ENCODE measurements at regions not wholly inside any gene's neighbourhood (a gene's known extent, or its start where the extent isn't known, plus 50 kb on each side); places are given as distances from the start of the nearest gene placed in this dataset.
A peak's percentile ranks its signal among the peaks of the same experiment; 100 is the strongest.

GRCh38 chr2:138430181-138430580, 71.4 kb upstream of the SPOPL start:
- TF ChIP-seq, protein P1, sequence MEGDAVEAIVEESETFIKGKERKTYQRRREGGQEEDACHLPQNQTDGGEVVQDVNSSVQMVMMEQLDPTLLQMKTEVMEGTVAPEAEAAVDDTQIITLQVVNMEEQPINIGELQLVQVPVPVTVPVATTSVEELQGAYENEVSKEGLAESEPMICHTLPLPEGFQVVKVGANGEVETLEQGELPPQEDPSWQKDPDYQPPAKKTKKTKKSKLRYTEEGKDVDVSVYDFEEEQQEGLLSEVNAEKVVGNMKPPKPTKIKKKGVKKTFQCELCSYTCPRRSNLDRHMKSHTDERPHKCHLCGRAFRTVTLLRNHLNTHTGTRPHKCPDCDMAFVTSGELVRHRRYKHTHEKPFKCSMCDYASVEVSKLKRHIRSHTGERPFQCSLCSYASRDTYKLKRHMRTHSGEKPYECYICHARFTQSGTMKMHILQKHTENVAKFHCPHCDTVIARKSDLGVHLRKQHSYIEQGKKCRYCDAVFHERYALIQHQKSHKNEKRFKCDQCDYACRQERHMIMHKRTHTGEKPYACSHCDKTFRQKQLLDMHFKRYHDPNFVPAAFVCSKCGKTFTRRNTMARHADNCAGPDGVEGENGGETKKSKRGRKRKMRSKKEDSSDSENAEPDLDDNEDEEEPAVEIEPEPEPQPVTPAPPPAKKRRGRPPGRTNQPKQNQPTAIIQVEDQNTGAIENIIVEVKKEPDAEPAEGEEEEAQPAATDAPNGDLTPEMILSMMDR (conservative IDR thresholded peaks at IDR 0.05; ENCODE audit: low read length), result no peak
- DNase-seq (ENCODE audit: low read depth), result no peak
- H3K4me3 ChIP-seq (ENCODE audit: low read length), result no peak overlapping the region

GRCh38 chr2:138432971-138433370, 68.6 kb upstream of the SPOPL start:
- peak; percentile 13 for DNase-seq (ENCODE audit: low read depth)
- H3K4me3 ChIP-seq (ENCODE audit: low read length), result no peak overlapping the region
- TF ChIP-seq, protein P1 (conservative IDR thresholded peaks at IDR 0.05; ENCODE audit: low read length), result no peak

- TF ChIP-seq, protein P1 (conservative IDR thresholded peaks at IDR 0.05; ENCODE audit: low read length), result no peak
- H3K4me3 ChIP-seq (ENCODE audit: low read length), result no peak overlapping the region
- no peak for DNase-seq (ENCODE audit: low read depth)
These were observed 67.3 kb upstream of the SPOPL start for GRCh38 chr2:138433995-138434951.

GRCh38 chr2:138435701-138436100, 65.9 kb upstream of the SPOPL start:
- no peak overlapping the region for H3K4me3 ChIP-seq (ENCODE audit: low read length)
- DNase-seq (ENCODE audit: low read depth), result no peak
- TF ChIP-seq, protein P1 (conservative IDR thresholded peaks at IDR 0.05; ENCODE audit: low read length), result no peak

DNA sequence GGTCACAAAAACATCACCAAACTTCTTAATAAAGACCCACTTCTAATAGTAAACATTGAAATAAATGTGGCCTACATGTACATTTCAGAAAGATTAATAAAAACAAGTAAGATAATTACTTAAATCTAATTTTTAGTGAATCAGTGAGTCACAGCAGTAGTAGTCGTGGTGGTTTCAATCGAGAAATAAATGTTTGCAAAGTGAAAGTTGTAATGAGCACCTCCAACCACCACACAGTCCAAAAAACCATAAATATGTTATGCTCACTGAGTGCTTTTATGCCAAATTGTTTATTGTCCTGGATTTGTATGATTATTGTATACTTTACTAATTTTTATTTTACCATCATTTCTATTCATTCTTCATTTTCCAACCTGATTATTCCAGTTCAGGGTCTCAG, 61.8 kb upstream of the SPOPL start:
- TF ChIP-seq, protein P1 (conservative IDR thresholded peaks at IDR 0.05; ENCODE audit: low read length), result no peak
- no peak for DNase-seq (ENCODE audit: low read depth)
- no peak overlapping the region for H3K4me3 ChIP-seq (ENCODE audit: low read length)

- no peak overlapping the region for H3K4me3 ChIP-seq (ENCODE audit: low read length)
- TF ChIP-seq, protein P1 (conservative IDR thresholded peaks at IDR 0.05; ENCODE audit: low read length), result no peak
- DNase-seq (ENCODE audit: low read depth), result no peak
These were observed 60.8 kb upstream of the SPOPL start for GRCh38 chr2:138440759-138441158.

- DNase-seq (ENCODE audit: low read depth), result no peak
- H3K4me3 ChIP-seq (ENCODE audit: low read length), result no peak overlapping the region
- TF ChIP-seq, protein P1 (conservative IDR thresholded peaks at IDR 0.05; ENCODE audit: low read length), result no peak
These were observed 59.7 kb upstream of the SPOPL start for GRCh38 chr2:138441916-138442315.

Measured in AG10803 (cell line).